PC-9 (cell line): ENCODE measurements at regions not wholly inside any gene's neighbourhood (a gene's known extent, or its start where the extent isn't known, plus 50 kb on each side); places are given as distances from the start of the nearest gene placed in this dataset.

Experiments
- BruUV-seq: library from RNA; stranded (reverse); fragments of 400-500 nt; replicated peaks from 2 replicates; lab custom pipeline; 2021; lab: Mats Ljungman, UMichigan
- CTCF ChIA-PET: fragments of 300-600 bp; sonication (Branson Sonifier 250); formaldehyde crosslinking; loops from one replicate; lab custom pipeline; 2022; ENCODE audit warnings: antibody characterized with exemption; lab: Charles Lee
- POLR2A ChIA-PET: fragments of 300-600 bp; sonication (Branson Sonifier 250); formaldehyde crosslinking; loops from one replicate; lab custom pipeline; 2022; ENCODE audit warnings: antibody characterized with exemption; ENCODE audit not compliant: unreplicated experiment; lab: Charles Lee
- DNase-seq, 2 experiments: peaks; one replicate each; pipeline versions ENCODE4 v3.0.0 to v3.0.0-alpha.2; 2015 to 2022; ENCODE audit warnings: mixed read lengths in 1 of 2
- H2AFZ ChIP-seq: fragments of 200-600 bp; sonication (generic); 2 replicates; pipeline ENCODE4 v1.8.1; 2017; ENCODE audit warnings: antibody characterized with exemption
- H3F3A ChIP-seq: fragments of 200-600 bp; sonication (generic); 2 replicates; pipeline ENCODE4 v1.8.1; 2017; ENCODE audit warnings: antibody characterized with exemption, mild to moderate bottlenecking, low read depth; ENCODE audit not compliant: insufficient read depth
- H3K27ac ChIP-seq: fragments of 200-600 bp; sonication (generic); 2 replicates; pipeline ENCODE4 v1.6.1; 2016; ENCODE audit warnings: mixed run types
- H3K27me3 ChIP-seq: fragments of 200-600 bp; sonication (generic); 2 replicates; pipeline ENCODE4 v1.6.1; 2016; ENCODE audit warnings: low read depth, mixed run types; ENCODE audit not compliant: insufficient read depth
- H3K36me3 ChIP-seq: fragments of 200-600 bp; sonication (generic); 2 replicates; pipeline ENCODE4 v1.6.1; 2016; ENCODE audit warnings: low read depth, mixed run types
- H3K4me1 ChIP-seq: fragments of 200-600 bp; sonication (generic); replicated peaks from 2 replicates; pipeline ENCODE4 v1.6.1; 2016; ENCODE audit warnings: mixed run types; ENCODE audit not compliant: insufficient read depth
- H3K4me2 ChIP-seq: fragments of 200-600 bp; sonication (generic); 2 replicates; pipeline ENCODE4 v1.6.1; 2017; ENCODE audit warnings: mixed run types
- H3K4me3 ChIP-seq: fragments of 200-600 bp; sonication (generic); 2 replicates; pipeline ENCODE4 v1.6.1; 2016; ENCODE audit warnings: mixed run types
- H3K79me2 ChIP-seq: fragments of 200-600 bp; sonication (generic); 2 replicates; pipeline ENCODE4 v1.6.1; 2017; ENCODE audit warnings: low read depth, mixed run types
- H3K9me2 ChIP-seq: fragments of 200-600 bp; sonication (generic); 2 replicates; pipeline ENCODE4 v1.8.1; 2017; ENCODE audit warnings: mild to moderate bottlenecking; ENCODE audit not compliant: insufficient read depth
- H3K9me3 ChIP-seq: fragments of 200-600 bp; sonication (generic); 2 replicates; pipeline ENCODE4 v1.8.1; 2016; ENCODE audit warnings: low read depth; ENCODE audit not compliant: insufficient read depth
- H4K20me1 ChIP-seq: fragments of 200-600 bp; sonication (generic); 2 replicates; pipeline ENCODE4 v1.8.1; 2017; ENCODE audit not compliant: insufficient read depth
- EZH2 ChIP-seq: fragments of 200-600 bp; sonication (generic); IDR thresholded peaks from 2 replicates; pipeline ENCODE4 v1.8.0; 2017; ENCODE audit warnings: antibody characterized with exemption, low read depth
- intact Hi-C: fragments of 100-400 bp; cut with micrococcal nuclease; formaldehyde crosslinking; loops from one replicate; pipeline ENCODE4 v1.10.0; 2022; ENCODE audit not compliant: unreplicated experiment
- TF ChIP-seq, protein P1 (sequence below): fragments of 200-600 bp; sonication (generic); conservative IDR thresholded peaks from 2 replicates; pipeline ENCODE4 v1.6.1; 2017; ENCODE audit warnings: mixed run types, antibody characterized with exemption, mild to moderate bottlenecking, moderate library complexity

DNA sequence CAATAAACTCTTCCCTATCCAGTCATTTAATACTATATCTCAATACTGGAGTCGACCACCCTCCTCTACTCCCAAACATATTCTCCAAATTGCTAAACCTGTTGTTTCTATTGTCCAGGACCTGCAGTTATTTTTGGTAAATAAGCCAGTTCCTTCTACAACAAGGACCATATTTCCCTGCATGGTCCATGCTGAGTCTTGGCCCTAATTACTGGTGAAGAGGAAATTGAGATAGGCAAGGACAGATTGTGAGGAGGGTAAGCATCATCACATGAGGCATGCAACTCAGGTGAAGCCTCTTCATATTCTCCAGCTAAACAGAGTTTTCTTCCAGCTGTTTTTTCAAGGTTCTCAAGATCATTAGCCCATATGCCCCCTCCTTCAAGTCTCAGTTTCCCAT, 1193.6 kb downstream of the RAPGEF2 start:
- Histone ChIP-seq H3K4me1 (no peaks in the 10 kb centered on the region), H3F3A (no peaks in the 10 kb centered on the region), H2AFZ (no peak overlapping the region), H3K9me3 (no peaks in the 10 kb centered on the region), H3K4me2 (no peak overlapping the region), H3K27ac (no peak overlapping the region), H3K9me2 (no peaks in the 10 kb centered on the region), H3K27me3 (no peaks in the 10 kb centered on the region), H4K20me1 (no peaks in the 10 kb centered on the region), H3K36me3 (no peaks in the 10 kb centered on the region), H3K79me2 (no peaks in the 10 kb centered on the region), H3K4me3 (no peak overlapping the region)
- no TSS peak for BruUV-seq
- DNase-seq: no peak
- TF ChIP-seq, protein P1, sequence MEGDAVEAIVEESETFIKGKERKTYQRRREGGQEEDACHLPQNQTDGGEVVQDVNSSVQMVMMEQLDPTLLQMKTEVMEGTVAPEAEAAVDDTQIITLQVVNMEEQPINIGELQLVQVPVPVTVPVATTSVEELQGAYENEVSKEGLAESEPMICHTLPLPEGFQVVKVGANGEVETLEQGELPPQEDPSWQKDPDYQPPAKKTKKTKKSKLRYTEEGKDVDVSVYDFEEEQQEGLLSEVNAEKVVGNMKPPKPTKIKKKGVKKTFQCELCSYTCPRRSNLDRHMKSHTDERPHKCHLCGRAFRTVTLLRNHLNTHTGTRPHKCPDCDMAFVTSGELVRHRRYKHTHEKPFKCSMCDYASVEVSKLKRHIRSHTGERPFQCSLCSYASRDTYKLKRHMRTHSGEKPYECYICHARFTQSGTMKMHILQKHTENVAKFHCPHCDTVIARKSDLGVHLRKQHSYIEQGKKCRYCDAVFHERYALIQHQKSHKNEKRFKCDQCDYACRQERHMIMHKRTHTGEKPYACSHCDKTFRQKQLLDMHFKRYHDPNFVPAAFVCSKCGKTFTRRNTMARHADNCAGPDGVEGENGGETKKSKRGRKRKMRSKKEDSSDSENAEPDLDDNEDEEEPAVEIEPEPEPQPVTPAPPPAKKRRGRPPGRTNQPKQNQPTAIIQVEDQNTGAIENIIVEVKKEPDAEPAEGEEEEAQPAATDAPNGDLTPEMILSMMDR: no peak
- TF ChIP-seq EZH2: no peak
- intact Hi-C loops: no loop called here
- ChIA-PET CTCF (no interaction called here), POLR2A (no interaction called here)

DNA sequence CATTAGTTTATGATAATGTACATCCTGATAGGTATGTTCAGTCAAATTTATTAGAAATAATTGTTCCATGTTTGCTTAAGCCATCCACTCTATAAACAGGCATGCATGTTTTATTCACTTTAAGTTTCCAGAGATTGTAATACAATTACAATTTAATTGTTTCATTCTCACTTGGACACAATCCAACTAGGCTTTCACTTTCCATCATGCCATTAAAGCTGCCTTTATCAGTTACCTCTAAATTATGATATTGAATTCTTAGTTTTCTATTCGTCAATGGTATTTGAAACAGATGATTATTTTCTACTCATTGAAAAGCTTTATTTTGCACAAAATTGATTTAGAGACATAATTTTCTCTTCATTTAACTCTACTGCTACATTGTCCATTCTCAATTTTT, 1196.3 kb downstream of the RAPGEF2 start:
- TF ChIP-seq, protein P1: no peak
- TF ChIP-seq EZH2: no peak
- DNase-seq: no peak
- intact Hi-C loops: no loop called here
- ChIA-PET CTCF (no interaction called here), POLR2A (no interaction called here)
- H3K9me2 ChIP-seq: no peaks in the 10 kb centered on the region
- no peaks in the 10 kb centered on the region for H3F3A ChIP-seq
- H4K20me1 ChIP-seq: no peaks in the 10 kb centered on the region
- H3K4me1 ChIP-seq: no peaks in the 10 kb centered on the region
- no peak overlapping the region for H2AFZ ChIP-seq
- no peaks in the 10 kb centered on the region for H3K27me3 ChIP-seq
- H3K9me3 ChIP-seq: no peaks in the 10 kb centered on the region
- no peak overlapping the region for H3K4me2 ChIP-seq
- H3K36me3 ChIP-seq: no peaks in the 10 kb centered on the region
- no peak overlapping the region for H3K27ac ChIP-seq
- BruUV-seq: no TSS peak
- H3K4me3 ChIP-seq: no peak overlapping the region
- no peaks in the 10 kb centered on the region for H3K79me2 ChIP-seq

DNA sequence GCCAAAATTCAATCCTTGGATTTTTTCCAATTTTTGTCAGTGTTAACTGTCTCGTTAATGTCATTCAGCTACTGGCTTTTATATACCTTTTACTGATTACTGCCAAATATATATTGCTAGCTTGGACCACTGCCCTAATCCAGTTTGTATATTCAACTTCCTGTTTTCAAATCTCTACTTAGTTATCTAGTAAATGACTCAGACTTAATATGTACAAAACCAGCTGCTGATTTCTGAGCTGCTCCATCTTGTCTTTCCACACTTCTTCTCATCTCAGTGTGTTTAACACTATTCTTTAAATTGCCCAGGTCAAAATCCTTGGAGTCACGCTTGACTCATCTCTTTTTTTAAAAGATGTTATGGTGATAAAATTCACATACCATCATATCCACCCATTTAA, 1196.7 kb downstream of the RAPGEF2 start:
- H3K36me3 ChIP-seq: no peaks in the 10 kb centered on the region
- H3K79me2 ChIP-seq: no peaks in the 10 kb centered on the region
- CTCF ChIA-PET: no interaction called here
- intact Hi-C loops: no loop called here
- no peak overlapping the region for H2AFZ ChIP-seq
- H3K9me2 ChIP-seq: no peaks in the 10 kb centered on the region
- H3K9me3 ChIP-seq: no peaks in the 10 kb centered on the region
- H3K27ac ChIP-seq: no peak overlapping the region
- TF ChIP-seq, protein P1: no peak
- no peak for TF ChIP-seq EZH2
- no peak for DNase-seq
- POLR2A ChIA-PET: no interaction called here
- H4K20me1 ChIP-seq: no peaks in the 10 kb centered on the region
- no peak overlapping the region for H3K4me2 ChIP-seq
- no peak overlapping the region for H3K4me3 ChIP-seq
- no TSS peak for BruUV-seq
- H3K27me3 ChIP-seq: no peaks in the 10 kb centered on the region
- H3F3A ChIP-seq: no peaks in the 10 kb centered on the region
- no peaks in the 10 kb centered on the region for H3K4me1 ChIP-seq
